ENCODE measurements at regions not wholly inside any gene's neighbourhood (a gene's known extent, or its start where the extent isn't known, plus 50 kb on each side); places are given as distances from the start of the nearest gene placed in this dataset.

GRCh38 chr1:98821379-98821778 lies 159.9 kb downstream of the SNX7 start:
- TF ChIP-seq CTCF (IDR thresholded peaks at IDR 0.05), result no peak
- TF ChIP-seq POLR2AphosphoS5 (IDR thresholded peaks at IDR 0.05), result no peak

Measured in breast epithelium (tissue), 3 donors.